HG02852 (cell line): ENCODE measurements at regions not wholly inside any gene's neighbourhood (a gene's known extent, or its start where the extent isn't known, plus 50 kb on each side); places are given as distances from the start of the nearest gene placed in this dataset.
A peak's percentile ranks its signal among the peaks of the same experiment; 100 is the strongest.
"Not testable (repeated sequence)": the region's sequence is repeated elsewhere in the genome, so short reads cannot be mapped to it uniquely, and the experiment has no call there.

Experiments used
- ATAC-seq: cut with Tn5 transposase; IDR thresholded peaks from one replicate; pipeline ENCODE4 v1.9.1; 2021; ENCODE audit warnings: mild to moderate bottlenecking, moderate library complexity; ENCODE audit not compliant: unreplicated experiment

DNA sequence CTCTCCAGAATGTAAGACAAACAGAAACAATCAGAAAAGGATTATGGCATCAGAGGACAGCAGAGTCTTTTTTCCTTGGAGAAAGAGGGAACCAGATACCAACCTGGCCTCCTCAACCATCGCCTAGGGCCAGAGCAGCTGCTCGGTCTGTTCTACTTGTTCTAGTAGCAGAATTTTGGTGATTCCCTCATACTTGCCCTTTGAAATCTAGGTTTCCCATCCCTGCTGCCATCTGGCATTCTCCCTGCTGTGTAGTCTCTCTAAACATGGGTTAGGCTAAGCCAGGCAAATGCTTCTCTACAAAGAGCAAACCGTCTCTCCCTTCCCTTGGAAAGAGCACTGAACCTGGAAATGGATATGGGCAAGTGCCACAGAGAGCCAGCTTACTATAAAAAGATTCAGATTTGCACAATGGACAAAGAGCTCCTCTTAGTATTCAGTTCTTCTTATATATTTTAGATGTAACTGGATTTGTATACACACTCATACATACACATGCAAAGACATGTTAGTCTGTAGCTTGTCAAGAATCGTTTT is 208.6 kb upstream of the ST6GAL2 start:
- no peak for ATAC-seq

- ATAC-seq = no peak
Measured at GRCh38 chr2:107102176-107102575, 216.2 kb upstream of the ST6GAL2 start.

- no peak for ATAC-seq
Measured at GRCh38 chr2:107107351-107107750, 221.4 kb upstream of the ST6GAL2 start.

DNA sequence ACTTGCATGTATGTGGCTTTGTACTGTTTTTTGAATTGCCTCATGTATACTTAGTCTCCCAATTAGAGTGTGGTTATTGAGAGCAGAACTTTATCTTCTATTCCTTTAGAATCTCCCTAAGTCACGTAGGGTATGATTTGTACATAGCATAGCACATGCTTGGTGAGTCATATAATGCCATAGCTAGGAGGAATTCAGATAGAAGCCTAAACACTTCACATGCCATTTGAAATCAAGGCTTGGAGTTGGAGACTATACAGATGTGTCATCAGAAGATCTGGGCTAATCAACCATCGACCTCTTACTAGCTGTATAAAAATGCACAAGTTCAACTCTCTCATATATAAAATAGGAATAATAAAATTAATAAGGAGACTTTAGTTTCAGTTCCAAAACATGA is 222.6 kb upstream of the ST6GAL2 start:
- ATAC-seq = no peak

- ATAC-seq = no peak
Measured at GRCh38 chr2:107111623-107112022, 225.7 kb upstream of the ST6GAL2 start.

GRCh38 chr2:107112561-107112960 is 226.6 kb upstream of the ST6GAL2 start:
- no peak for ATAC-seq

DNA sequence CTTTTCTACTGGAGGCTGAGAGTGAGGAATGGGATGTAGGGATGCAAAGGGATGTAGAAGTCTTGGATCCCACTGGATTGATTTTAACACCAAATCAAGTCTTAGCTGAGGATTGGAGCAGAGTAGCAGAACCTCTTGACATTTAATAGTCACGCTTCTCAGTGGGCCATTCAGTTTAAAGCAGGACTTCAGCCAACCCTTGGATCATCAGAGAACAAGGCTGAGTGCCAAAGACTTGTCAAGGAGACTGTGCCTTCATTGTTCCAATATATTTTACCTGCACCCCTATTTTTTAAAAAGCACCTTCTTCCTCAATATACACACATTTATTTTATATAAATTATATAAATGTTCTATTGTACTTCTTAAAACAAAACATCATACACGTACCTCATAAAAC is 242.4 kb upstream of the ST6GAL2 start:
- ATAC-seq = no peak

DNA sequence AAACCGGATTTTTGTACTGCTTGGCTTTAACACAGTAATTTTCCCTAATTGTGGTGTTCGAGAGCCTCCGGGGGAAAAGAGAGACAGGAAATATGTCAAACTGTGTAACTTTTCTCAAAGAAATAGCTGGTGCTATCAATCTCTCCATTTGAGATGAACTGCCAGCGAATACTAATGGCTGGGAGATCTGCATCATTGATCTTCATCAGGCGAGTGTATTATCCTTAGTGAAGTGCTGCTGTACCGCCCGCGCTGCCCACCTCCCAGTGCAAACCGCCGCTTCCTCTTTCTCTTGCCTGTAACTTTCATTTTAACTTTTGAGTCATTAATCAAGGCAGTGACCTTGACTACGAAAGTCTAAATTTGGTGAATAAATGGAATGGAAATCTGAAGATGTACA is 246.1 kb upstream of the ST6GAL2 start:
- ATAC-seq = peak; percentile 95

DNA sequence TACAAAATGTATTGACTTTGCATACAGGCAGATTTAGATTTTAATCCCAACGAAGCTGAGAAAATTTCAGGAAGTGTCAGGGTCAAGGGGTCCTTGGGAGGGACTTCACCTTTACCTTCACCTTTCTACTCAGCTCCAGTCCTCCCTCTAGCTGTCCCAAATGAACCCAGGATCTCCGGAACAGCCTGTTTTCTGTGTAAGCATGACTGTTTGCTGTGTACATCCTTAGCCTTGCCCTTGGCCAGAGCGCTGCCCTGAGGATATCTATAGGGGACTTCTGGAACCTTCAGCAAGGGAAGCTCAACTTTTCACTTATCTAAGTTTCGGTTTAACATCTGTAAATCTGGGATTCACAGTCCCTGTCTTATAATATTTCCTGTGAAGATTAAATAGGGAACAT is 246.8 kb upstream of the ST6GAL2 start:
- no peak for ATAC-seq

DNA sequence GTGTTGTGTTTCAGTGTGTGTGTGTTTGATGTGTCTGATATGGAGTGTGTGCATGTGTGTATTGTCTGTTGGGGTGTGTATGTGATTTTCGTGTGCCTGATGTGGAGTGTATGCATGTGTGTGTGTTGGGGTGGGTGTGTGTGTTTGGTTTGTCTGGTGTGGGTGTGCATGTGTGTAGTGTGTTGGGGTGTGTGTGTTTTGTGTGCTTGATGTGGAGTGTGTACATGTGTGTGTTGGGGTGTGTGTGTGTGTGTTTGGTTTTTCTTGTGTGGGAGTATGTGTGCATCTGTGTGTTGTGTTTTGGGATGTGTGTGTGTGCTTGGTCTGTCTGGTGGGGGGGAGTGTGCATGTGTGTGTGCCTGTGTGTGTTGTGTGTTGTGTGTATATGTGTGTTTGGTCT is 247.4 kb upstream of the ST6GAL2 start:
- ATAC-seq = no peak

DNA sequence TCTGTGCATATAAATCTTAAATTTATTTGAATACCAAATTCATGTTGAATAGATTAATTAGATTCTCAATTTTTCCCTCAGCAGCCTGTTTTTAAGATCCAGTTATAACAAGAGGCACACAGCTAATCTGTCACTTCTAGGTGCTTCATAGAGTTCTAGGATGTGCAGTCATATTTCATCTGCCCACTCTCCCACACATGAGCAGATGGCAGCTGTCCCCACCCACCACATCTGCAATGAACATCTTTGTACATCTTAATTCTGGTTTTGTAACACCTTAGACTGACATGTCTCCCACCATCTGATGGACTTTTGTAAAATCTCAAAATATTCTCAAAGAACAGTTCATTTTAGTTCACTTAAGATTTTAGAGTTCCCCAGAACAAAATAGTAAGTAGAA is 250.8 kb upstream of the ST6GAL2 start:
- ATAC-seq = no peak

- ATAC-seq = no peak
Measured at GRCh38 chr2:107137706-107138105, 251.7 kb upstream of the ST6GAL2 start.

DNA sequence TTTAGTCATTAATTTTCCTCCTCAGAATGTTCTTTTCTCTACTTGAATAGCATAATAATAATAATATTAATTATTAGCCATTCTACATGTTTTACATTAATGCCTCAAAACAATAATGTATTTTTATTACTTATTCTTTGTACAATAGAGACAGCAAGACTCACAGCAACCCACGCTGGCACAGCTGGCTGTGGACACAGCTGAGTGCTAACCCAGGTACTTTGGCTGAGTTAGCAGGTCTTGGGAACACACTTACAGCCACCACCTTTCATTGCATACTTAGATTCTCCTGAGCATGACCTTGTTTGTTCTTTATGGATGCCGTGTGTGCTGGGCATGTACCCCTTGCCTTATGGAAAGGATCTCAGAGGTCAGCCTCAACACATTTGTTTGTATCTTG is 260.2 kb upstream of the ST6GAL2 start:
- no peak for ATAC-seq

GRCh38 chr2:107146645-107147044 is 260.7 kb upstream of the ST6GAL2 start:
- ATAC-seq = not testable (repeated sequence)

GRCh38 chr2:107148055-107148454 is 262.1 kb upstream of the ST6GAL2 start:
- no peak for ATAC-seq

- no peak for ATAC-seq
Measured at GRCh38 chr2:107148496-107148895, 262.5 kb upstream of the ST6GAL2 start.

- no peak for ATAC-seq
Measured at GRCh38 chr2:107160640-107161239, 274.8 kb upstream of the ST6GAL2 start.

GRCh38 chr2:107168141-107168540 is 282.2 kb upstream of the ST6GAL2 start:
- ATAC-seq = no peak

DNA sequence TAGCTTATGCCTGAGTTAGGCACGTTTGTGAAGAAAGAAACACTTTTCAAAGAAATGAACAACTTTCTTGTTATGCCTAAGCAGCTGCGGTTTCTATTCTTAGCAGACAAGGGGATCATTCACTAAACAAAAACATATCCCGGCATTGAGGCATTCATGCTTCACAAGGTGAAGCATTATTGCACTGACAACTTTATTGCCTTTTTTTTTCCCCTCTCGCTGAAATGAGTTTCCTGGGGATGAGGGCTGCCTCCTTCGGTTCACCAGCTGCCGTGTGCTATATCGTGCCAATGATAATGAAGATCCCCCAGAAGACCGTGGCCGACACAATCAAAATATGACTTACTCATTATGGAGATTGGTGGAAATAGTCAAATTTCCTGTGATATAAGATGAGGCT is 288.2 kb upstream of the ST6GAL2 start:
- no peak for ATAC-seq

GRCh38 chr2:107182981-107183380 is 297.0 kb upstream of the ST6GAL2 start:
- ATAC-seq = no peak

DNA sequence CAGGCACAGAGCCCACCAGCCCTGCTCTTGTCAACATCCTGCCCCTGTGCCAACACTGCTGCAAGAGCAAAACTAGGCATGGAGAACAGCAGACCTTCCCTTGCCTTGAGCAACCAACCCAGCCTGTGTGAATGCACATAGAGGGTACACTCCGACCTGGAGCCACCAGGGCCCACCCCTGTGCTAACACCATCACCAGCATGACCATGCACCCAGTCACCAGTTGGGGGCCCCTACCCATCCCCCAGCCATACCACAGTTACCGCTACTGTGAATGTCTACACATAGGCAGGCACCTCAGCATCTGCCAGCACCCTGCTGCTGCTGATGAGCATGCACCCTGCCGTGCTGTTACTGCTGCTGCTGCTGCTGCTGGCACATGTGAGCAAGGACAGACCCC is 301.9 kb upstream of the ST6GAL2 start:
- no peak for ATAC-seq

DNA sequence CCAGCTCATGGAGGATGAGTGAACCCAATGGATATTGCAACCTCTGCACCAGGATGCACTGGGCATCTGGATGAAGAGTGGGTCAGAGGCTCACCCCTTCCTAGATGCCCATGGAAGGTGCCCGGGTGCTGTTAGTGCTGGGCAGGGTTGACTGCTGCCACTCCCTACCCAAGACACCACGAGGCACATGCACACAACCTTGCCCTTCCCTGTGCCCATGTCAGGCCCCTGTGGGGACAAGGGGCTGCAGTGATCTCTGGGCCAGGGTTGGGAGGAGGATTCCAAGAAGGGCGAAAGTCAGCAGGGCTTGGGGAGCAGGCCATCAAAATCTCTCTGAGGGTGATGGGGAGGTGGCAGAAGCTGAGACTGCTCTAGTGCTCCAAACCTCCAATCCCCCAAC is 309.7 kb upstream of the ST6GAL2 start:
- no peak for ATAC-seq

- ATAC-seq = no peak
Measured at GRCh38 chr2:107197594-107198294, 311.8 kb upstream of the ST6GAL2 start.
